Stimulated activated CD8-positive, alpha-beta memory T cell treated with anti-CD3 and anti-CD28 coated beads, Interleukin-7, amount 100 ng/mL, for 4 hours (primary cell): ENCODE measurements at regions not wholly inside any gene's neighbourhood (a gene's known extent, or its start where the extent isn't known, plus 50 kb on each side); places are given as distances from the start of the nearest gene placed in this dataset.

ENCODE experiments used
- DNase-seq, 2 donors: peaks; one replicate each; pipeline ENCODE4 v3.0.0-alpha.2; 2020; ENCODE audit warnings: low read depth in 2 of 2

DNA sequence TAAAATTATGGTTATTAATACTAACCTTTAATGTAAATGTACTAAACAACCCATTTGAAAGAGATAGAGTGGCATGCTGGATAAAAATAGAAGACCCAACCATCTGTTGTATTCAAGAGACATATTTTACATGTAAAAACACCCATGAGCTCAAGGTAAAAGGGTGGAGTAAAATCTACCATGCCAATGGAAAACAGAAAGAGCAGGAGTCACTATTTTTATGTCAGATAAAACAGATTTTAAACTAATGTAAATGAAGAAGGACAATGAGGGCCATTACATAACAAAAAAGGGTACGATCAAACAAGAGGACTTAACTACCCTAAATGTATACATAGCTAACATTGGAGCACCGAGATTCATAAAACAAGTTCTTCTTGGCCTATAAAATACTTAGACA, 66.3 kb downstream of the ITM2A start:
- no peak for DNase-seq

GRCh38 chrX:79290596-79290995, 76.5 kb downstream of the ITM2A start:
- DNase-seq, result no peak

- DNase-seq, result no peak
Observed at GRCh38 chrX:79288733-79289132, 78.4 kb downstream of the ITM2A start.

DNA sequence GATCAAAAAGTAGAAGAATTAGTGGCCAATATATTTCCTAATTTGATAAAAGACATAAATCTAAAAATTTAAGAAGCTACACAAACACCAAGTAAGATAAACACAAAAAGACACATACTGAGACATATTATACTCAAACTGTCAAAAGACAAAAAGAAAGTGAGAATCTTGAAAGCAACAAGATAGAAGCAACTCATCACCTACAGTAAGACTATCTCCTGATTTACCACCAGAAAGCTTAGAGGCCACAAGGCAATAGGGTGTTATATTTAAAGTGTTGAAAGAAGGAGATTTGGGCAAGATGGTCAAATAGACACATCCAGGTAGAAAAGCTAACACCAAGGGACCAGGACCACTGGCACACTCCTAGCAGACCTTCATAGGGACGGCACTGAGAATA, 79.4 kb downstream of the ITM2A start:
- DNase-seq, result no peak

- no peak for DNase-seq
Observed at GRCh38 chrX:79281775-79282174, 85.4 kb downstream of the ITM2A start.

GRCh38 chrX:79270401-79270800, 96.7 kb downstream of the ITM2A start:
- DNase-seq, result peak; percentile 59 to 66

DNA sequence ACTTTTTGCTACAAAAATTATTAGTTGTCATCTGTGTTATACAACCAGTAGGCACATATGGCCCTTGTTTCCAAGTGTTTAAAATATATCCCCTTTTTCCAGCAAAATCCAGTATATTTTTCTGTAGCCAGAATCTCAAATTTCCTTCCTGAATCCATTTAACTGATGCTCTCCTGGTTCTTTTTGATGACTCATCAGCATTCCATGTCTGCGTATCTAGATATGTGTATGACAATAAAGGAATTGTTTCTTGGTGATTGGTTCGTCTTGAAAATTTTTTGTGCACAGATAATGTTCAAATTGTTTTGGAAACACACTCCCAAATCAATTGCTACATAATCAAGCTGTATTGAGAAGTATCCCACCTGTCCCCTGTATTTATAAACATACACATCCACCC, 98.3 kb downstream of the ITM2A start:
- no peak for DNase-seq

- no peak for DNase-seq
Observed at GRCh38 chrX:79266702-79267101, 100.4 kb downstream of the ITM2A start.

- no peak for DNase-seq
Observed at GRCh38 chrX:79263550-79263949, 103.6 kb downstream of the ITM2A start.

DNA sequence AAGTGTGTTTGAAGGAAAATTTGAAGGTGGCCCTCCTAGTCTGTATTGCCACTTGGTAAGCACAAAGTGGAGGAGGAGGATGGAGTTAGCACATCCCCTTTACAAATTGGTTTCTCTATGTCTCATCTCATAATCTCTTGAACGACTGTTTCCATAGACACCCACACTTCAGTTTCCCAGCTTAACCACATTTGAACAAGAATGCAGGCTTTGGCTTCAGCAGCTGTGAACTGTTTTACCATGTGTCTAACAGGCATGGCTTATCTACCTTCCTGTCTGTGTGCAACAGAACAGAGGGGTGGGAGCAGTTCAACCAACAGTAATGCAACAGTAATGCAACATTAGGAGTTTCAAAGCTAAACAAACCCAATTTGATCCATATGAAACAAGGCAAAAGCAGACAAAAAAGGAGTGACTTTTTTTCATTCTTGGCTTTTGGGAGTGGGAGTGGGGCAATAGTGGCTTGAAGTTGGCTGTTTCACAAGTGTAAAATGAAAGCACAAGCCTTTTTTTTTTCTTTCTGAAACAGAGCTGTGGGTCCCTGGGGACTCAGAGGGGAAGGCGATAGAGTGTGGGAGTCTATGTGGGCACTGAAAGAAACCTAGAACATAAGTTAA, 108.0 kb downstream of the ITM2A start:
- peak; percentile 22 to 43 for DNase-seq

DNA sequence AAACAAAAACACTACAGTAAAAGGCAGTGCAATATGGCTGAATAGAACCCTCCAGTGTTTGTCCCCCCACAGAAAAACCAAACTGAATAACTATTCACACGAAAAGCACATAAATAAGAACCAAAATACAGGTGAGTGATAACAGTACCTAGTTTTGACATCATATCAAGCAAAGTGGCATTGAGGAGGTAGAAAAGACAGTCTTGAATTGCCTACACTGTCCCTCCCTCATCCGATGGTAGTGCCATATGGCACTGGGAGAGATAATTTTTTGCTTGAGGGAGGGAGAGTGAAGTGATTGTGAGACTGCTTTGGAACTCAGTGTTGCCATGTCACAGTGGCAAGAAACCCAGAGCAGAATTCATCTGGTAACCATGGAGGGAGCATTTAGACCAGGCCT, 99.2 kb downstream of the GPR174 start:
- no peak for DNase-seq

DNA sequence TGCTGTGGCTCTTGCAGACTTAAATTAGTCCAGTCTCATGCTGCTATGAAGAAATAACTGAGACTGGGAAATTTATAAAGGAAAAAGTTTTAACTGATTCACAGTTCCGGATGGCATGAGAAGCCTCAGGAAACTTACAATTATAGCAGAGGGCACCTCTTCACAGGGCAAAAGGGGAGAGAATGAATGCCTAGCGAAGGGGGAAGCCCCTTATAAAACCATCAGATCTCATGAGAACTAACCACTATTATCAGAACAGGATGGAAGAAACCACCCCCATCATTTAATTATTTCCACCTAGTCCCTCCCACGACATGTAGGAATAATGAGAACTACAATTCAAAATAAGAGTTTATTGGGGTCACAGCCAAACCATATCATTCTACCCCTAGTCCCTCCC, 91.4 kb downstream of the GPR174 start:
- DNase-seq, result no peak

- no peak for DNase-seq
Observed at GRCh38 chrX:79231662-79232061, 87.2 kb downstream of the GPR174 start.
